Brain microvascular endothelial cell (primary cell): ENCODE measurements at regions not wholly inside any gene's neighbourhood (a gene's known extent, or its start where the extent isn't known, plus 50 kb on each side); places are given as distances from the start of the nearest gene placed in this dataset.

Source experiments
- DNase-seq: peaks from one replicate; pipeline ENCODE4 v3.0.0-alpha.2; 2020
- H3K27ac ChIP-seq: fragments of 250-450 bp; sonication (Bioruptor Pico); 2 replicates; pipeline ENCODE4 v1.5.1; 2020; ENCODE audit warnings: mild to moderate bottlenecking, moderate library complexity
- H3K27me3 ChIP-seq: fragments of 250-450 bp; sonication (Bioruptor Pico); replicated peaks from 2 replicates; pipeline ENCODE4 v1.5.1; 2020; ENCODE audit warnings: mild to moderate bottlenecking
- H3K36me3 ChIP-seq: fragments of 250-450 bp; sonication (Bioruptor Pico); replicated peaks from 2 replicates; pipeline ENCODE4 v1.5.1; 2020; ENCODE audit warnings: mild to moderate bottlenecking
- H3K4me3 ChIP-seq: 2 replicates; pipeline ENCODE4 v1.5.1; 2011; ENCODE audit warnings: low read depth, mild to moderate bottlenecking, control low read depth, low read length, moderate library complexity
- in situ Hi-C: cut with HindIII; loops from 2 replicates; pipeline ENCODE4 v1.10.0; 2017; ENCODE audit warnings: low sequenced_read_pairs, low pct_ligation_motif_present
- TF ChIP-seq, protein P1 (sequence below): IDR thresholded peaks from 2 replicates; pipeline ENCODE4 v1.5.1; 2011; ENCODE audit warnings: low read depth, mild to moderate bottlenecking, moderate library complexity, low read length, control low read depth, inconsistent platforms; ENCODE audit errors: missing control alignments

DNA sequence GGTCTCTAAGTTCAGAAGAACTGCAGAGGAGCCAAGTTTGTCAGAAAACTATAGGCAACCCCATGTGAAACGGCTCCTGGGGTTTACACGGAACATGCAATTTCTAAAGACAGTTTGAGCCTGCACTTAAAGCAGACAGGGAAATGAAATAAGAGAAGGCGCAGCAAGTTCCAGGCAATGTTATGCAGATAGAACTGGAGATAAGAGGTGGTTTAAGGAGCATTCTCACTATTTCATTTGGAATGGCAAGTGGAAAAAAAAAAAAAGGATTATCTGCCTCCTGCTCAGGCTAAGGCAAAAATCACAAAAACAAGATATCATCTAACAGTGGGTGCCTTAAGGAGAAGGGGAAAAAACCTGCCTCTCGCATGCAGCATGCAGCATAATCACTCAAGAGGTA, 2252.4 kb downstream of the MAT2B start:
- Histone ChIP-seq H3K27ac (no peak overlapping the region), H3K36me3 (no peaks in the 10 kb centered on the region), H3K4me3 (no peak overlapping the region), H3K27me3 (no peaks in the 10 kb centered on the region)
- TF ChIP-seq, protein P1, sequence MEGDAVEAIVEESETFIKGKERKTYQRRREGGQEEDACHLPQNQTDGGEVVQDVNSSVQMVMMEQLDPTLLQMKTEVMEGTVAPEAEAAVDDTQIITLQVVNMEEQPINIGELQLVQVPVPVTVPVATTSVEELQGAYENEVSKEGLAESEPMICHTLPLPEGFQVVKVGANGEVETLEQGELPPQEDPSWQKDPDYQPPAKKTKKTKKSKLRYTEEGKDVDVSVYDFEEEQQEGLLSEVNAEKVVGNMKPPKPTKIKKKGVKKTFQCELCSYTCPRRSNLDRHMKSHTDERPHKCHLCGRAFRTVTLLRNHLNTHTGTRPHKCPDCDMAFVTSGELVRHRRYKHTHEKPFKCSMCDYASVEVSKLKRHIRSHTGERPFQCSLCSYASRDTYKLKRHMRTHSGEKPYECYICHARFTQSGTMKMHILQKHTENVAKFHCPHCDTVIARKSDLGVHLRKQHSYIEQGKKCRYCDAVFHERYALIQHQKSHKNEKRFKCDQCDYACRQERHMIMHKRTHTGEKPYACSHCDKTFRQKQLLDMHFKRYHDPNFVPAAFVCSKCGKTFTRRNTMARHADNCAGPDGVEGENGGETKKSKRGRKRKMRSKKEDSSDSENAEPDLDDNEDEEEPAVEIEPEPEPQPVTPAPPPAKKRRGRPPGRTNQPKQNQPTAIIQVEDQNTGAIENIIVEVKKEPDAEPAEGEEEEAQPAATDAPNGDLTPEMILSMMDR: no peak
- DNase-seq: no peak
- in situ Hi-C loops: no loop called here

DNA sequence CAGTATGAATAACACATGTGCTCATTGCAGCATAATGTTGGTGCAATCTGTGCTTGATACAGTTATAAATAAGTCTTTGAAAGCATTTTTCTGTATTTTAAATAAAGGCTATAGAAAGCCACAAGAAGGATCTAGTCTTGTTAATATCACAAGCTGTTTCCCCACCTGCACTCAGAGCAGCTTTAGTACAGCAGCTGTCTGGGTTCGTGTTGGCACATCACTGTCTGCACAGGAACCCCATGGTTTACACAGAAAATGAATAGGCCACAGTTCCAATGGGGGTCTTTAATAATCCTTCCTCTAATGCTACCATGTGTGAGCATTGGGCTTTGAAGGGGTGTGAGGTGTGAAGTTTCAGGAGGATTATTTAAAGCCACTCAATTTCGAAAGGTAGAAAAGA, 2269.7 kb downstream of the MAT2B start:
- in situ Hi-C loops: no loop called here
- no peaks in the 10 kb centered on the region for H3K36me3 ChIP-seq
- H3K27me3 ChIP-seq: no peaks in the 10 kb centered on the region
- H3K4me3 ChIP-seq: no peak overlapping the region
- no peak overlapping the region for H3K27ac ChIP-seq
- no peak for DNase-seq
- TF ChIP-seq, protein P1: no peak

DNA sequence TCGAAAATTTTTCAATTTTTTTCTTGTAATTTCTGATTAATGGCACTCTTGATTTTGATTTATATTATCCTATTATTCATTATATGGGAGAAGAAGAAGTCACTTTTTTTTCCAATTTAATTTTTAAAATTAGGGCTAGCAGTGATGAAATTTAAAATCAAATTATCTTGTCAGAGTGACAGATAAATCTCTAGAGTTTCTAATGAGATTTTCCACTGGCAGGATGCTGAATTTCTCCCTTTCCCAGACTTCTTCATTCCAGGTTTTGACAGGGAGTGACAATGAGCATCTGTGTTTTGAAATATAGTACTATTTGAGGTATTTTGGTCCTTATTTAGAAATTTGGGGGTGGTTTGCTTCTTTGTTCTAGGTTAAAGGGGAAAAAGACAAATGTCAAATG, 2274.1 kb downstream of the MAT2B start:
- in situ Hi-C loops: no loop called here
- no peak overlapping the region for H3K27ac ChIP-seq
- H3K36me3 ChIP-seq: no peaks in the 10 kb centered on the region
- H3K4me3 ChIP-seq: no peak overlapping the region
- no peak for DNase-seq
- H3K27me3 ChIP-seq: no peaks in the 10 kb centered on the region
- TF ChIP-seq, protein P1: no peak

DNA sequence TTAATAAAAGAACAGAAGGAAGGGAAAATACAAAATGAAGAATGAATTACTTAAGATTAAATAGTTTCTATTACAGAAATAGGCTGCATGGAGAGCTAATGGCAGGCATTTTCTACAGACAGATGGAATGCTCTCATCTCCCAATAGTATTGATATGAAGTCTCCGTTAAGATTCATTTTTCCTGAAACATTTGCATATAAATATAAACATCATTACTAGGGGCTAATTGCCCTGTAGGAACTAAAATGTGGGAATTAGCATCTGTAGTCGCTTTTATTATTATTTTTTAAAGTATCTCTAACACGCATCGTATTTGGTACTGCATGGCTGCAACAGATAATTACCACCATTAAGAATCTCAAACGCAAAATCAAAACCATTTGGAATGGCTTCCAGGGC, 2275.5 kb downstream of the MAT2B start:
- in situ Hi-C loops: no loop called here

DNA sequence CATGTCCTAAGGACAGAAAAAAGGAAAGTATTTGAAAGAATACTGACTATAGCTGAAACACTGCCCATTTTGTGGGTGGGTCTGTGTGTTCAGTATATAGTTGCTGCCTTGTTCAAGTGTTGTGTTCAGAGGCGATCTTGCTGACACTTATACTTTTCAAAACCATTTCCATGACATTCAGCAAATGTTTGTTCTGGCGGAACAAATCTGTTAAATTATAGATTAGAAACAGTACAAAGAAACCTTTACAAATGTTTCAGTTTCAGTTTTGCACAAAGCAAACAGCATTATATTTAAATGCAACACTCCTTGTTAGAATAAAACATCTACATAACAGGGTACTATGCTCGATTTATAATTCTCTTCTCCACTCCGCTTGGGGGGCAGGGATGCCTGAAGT, 2276.3 kb downstream of the MAT2B start:
- in situ Hi-C loops: no loop called here
- Histone ChIP-seq H3K4me3 (no peak overlapping the region), H3K27me3 (no peaks in the 10 kb centered on the region), H3K36me3 (no peaks in the 10 kb centered on the region), H3K27ac (no peak overlapping the region)
- DNase-seq: no peak
- TF ChIP-seq, protein P1: no peak

More for the DNA sequence above, 2275.5 kb downstream of the MAT2B start:
- TF ChIP-seq, protein P1: no peak
- H3K36me3 ChIP-seq: no peaks in the 10 kb centered on the region
- DNase-seq: no peak
- H3K4me3 ChIP-seq: no peak overlapping the region
- no peaks in the 10 kb centered on the region for H3K27me3 ChIP-seq
- H3K27ac ChIP-seq: no peak overlapping the region

DNA sequence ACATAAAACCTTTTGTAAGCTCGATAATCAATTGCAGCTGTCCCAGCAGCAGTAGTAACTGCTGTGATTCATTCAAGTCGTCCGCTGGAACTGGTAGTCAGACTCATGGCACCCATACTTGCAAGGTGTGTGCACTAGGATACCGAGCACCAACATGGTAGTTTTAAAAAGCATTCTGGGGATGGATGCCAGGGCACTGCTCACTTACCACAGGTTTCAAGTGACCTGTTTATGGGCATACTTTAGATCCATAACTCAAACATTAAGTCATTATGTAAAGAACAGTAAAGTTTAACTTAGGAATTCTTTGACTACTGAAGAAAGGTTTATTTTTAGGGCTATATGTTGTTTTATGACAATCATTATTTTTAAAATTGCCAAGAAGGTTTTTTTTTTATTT, 2277.6 kb downstream of the MAT2B start:
- no peak overlapping the region for H3K27ac ChIP-seq
- TF ChIP-seq, protein P1: no peak
- no peak overlapping the region for H3K4me3 ChIP-seq
- no peaks in the 10 kb centered on the region for H3K27me3 ChIP-seq
- in situ Hi-C loops: no loop called here
- no peaks in the 10 kb centered on the region for H3K36me3 ChIP-seq
- DNase-seq: no peak
